IMR-90 (cell line): ENCODE measurements at regions not wholly inside any gene's neighbourhood (a gene's known extent, or its start where the extent isn't known, plus 50 kb on each side); places are given as distances from the start of the nearest gene placed in this dataset.
A peak's percentile ranks its signal among the peaks of the same experiment; 100 is the strongest.

Experiments
- ATAC-seq: fragments of 200-7000 bp; cut with Tn5 transposase; 2 replicates; pipeline ENCODE4 v1.9.1; 2020; ENCODE audit warnings: low read depth, mild to moderate bottlenecking, moderate library complexity
- BruUV-seq: library from RNA; stranded (reverse); fragments of 400-500 nt; replicated peaks from 2 replicates; lab custom pipeline; 2021; lab: Mats Ljungman, UMichigan
- CTCF ChIA-PET: fragments of 300-600 bp; formaldehyde crosslinking; extraction: SDS; loops from one replicate; lab custom pipeline; 2021; ENCODE audit warnings: antibody characterized with exemption; lab: Yijun Ruan, JAX
- POLR2A ChIA-PET: fragments of 300-600 bp; sonication (Branson Sonifier 250); formaldehyde crosslinking; loops from one replicate; lab custom pipeline; 2022; ENCODE audit warnings: antibody characterized with exemption; ENCODE audit not compliant: unreplicated experiment; lab: Charles Lee
- DNase-seq: peaks from one replicate; pipeline ENCODE4 v3.0.0; 2013
- H2AFZ ChIP-seq: replicated peaks from 2 replicates; pipeline ENCODE3; 2013; ENCODE audit warnings: low read length, mild to moderate bottlenecking; ENCODE audit not compliant: poor library complexity
- H2AK5ac ChIP-seq: 2 replicates; pipeline ENCODE4 v1.6.1; 2013; ENCODE audit warnings: low read depth, low read length, inconsistent platforms
- H2AK9ac ChIP-seq: replicated peaks from 2 replicates; pipeline ENCODE3; 2013; ENCODE audit warnings: mild to moderate bottlenecking, low read depth, low read length, moderate library complexity; ENCODE audit not compliant: poor library complexity
- H2BK120ac ChIP-seq: 2 replicates; pipeline ENCODE4 v1.6.1; 2013; ENCODE audit warnings: low read depth, low read length, inconsistent platforms
- H2BK15ac ChIP-seq: 3 replicates; pipeline ENCODE4 v1.6.1; 2013; ENCODE audit warnings: low read depth, low read length, inconsistent platforms
- H2BK20ac ChIP-seq: 2 replicates; pipeline ENCODE4 v1.6.1; 2013; ENCODE audit warnings: low read depth, mild to moderate bottlenecking, inconsistent platforms, low read length, moderate library complexity
- H2BK5ac ChIP-seq: 2 replicates; pipeline ENCODE4 v1.6.1; 2013; ENCODE audit warnings: mild to moderate bottlenecking, low read depth, low read length, inconsistent platforms; ENCODE audit not compliant: poor library complexity, severe bottlenecking
- H3K14ac ChIP-seq: replicated peaks from 2 replicates; pipeline ENCODE4 v1.6.1; 2013; ENCODE audit warnings: low read depth, low read length, inconsistent platforms
- H3K18ac ChIP-seq: 2 replicates; pipeline ENCODE4 v1.6.1; 2013; ENCODE audit warnings: low read depth, low read length, control low read depth
- H3K23ac ChIP-seq: 2 replicates; pipeline ENCODE4 v1.6.1; 2013; ENCODE audit warnings: low read depth, low read length, inconsistent platforms
- H3K27ac ChIP-seq: 2 replicates; pipeline ENCODE4 v1.5.1; 2013; ENCODE audit warnings: mild to moderate bottlenecking, control low read depth, low read length; ENCODE audit not compliant: insufficient read depth
- H3K27me3 ChIP-seq: 2 replicates; pipeline ENCODE4 v1.6.1; 2013; ENCODE audit warnings: low read length; ENCODE audit not compliant: control insufficient read depth, insufficient read depth
- H3K36me3 ChIP-seq: 2 replicates; pipeline ENCODE4 v1.6.1; 2013; ENCODE audit warnings: low read length, mixed read lengths; ENCODE audit not compliant: control insufficient read depth, insufficient read depth
- H3K4ac ChIP-seq: 2 replicates; pipeline ENCODE4 v1.6.1; 2013; ENCODE audit warnings: low read depth, low read length, inconsistent platforms
- H3K4me1 ChIP-seq: 2 replicates; pipeline ENCODE4 v1.6.1; 2013; ENCODE audit warnings: low read length, mixed read lengths; ENCODE audit not compliant: control insufficient read depth, insufficient read depth
- H3K4me2 ChIP-seq: 2 replicates; pipeline ENCODE4 v1.6.1; 2013; ENCODE audit warnings: low read depth, mild to moderate bottlenecking, control low read depth, low read length, moderate library complexity
- H3K4me3 ChIP-seq: 2 replicates; pipeline ENCODE4 v1.5.1; 2013; ENCODE audit warnings: low read depth, mild to moderate bottlenecking, control low read depth, low read length, moderate library complexity; ENCODE audit not compliant: insufficient read depth
- H3K56ac ChIP-seq: 2 replicates; pipeline ENCODE4 v1.6.1; 2013; ENCODE audit warnings: low read length, inconsistent platforms; ENCODE audit not compliant: insufficient read depth; ENCODE audit errors: extremely low read depth
- H3K79me1 ChIP-seq, 2 experiments: 2 replicates each; pipeline ENCODE4 v1.6.1; 2013; ENCODE audit warnings: low read length in 2 of 2, inconsistent platforms in 1 of 2, low read depth in 1 of 2
- H3K9ac ChIP-seq: 2 replicates; pipeline ENCODE4 v1.6.1; 2013; ENCODE audit warnings: low read depth, low read length, control low read depth
- H3K9me1 ChIP-seq: 2 replicates; pipeline ENCODE4 v1.6.1; 2013; ENCODE audit warnings: low read length, inconsistent platforms; ENCODE audit not compliant: insufficient read depth
- H3K9me3 ChIP-seq: 2 replicates; pipeline ENCODE4 v1.6.1; 2013; ENCODE audit warnings: low read length; ENCODE audit not compliant: control insufficient read depth, insufficient read depth
- H4K20me1 ChIP-seq: 2 replicates; pipeline ENCODE4 v1.6.1; 2013; ENCODE audit warnings: low read length, inconsistent platforms; ENCODE audit not compliant: insufficient read depth
- H4K5ac ChIP-seq: 2 replicates; pipeline ENCODE4 v1.6.1; 2013; ENCODE audit warnings: mild to moderate bottlenecking, low read depth, low read length, control low read depth
- H4K8ac ChIP-seq, 2 experiments: 2 replicates each; pipeline ENCODE4 v1.6.1; 2013; ENCODE audit warnings: low read depth in 2 of 2, low read length in 2 of 2, control low read depth in 1 of 2, inconsistent platforms in 1 of 2
- H4K91ac ChIP-seq: 2 replicates; pipeline ENCODE4 v1.6.1; 2013; ENCODE audit warnings: low read depth, low read length, inconsistent platforms; ENCODE audit not compliant: insufficient read depth
- CEBPB ChIP-seq: IDR thresholded peaks from 2 replicates; pipeline ENCODE4 v1.6.1; 2012; ENCODE audit warnings: low read depth, low read length, improper control_type of control experiment
- CHD1 ChIP-seq: IDR thresholded peaks from 2 replicates; pipeline ENCODE4 v1.6.1; 2012; ENCODE audit warnings: low read depth, low read length, improper control_type of control experiment
- CTCF ChIP-seq: conservative IDR thresholded peaks from 2 replicates; pipeline ENCODE4 v1.5.1; 2012; ENCODE audit warnings: mild to moderate bottlenecking, low read depth, low read length, improper control_type of control experiment
- ELK1 ChIP-seq: fragments of 150-350 bp; IDR thresholded peaks from 2 replicates; pipeline ENCODE4 v1.6.1; 2016; ENCODE audit warnings: low read depth, mild to moderate bottlenecking, low read length, moderate library complexity, borderline replicate concordance
- FOS ChIP-seq: fragments of 150-350 bp; IDR thresholded peaks from 2 replicates; pipeline ENCODE4 v1.6.1; 2016; ENCODE audit warnings: low read depth, low read length
- MAFK ChIP-seq: IDR thresholded peaks from 2 replicates; pipeline ENCODE4 v1.6.1; 2012; ENCODE audit warnings: low read depth, low read length, improper control_type of control experiment
- MXI1 ChIP-seq: IDR thresholded peaks from 2 replicates; pipeline ENCODE4 v1.6.1; 2012; ENCODE audit warnings: low read depth, mild to moderate bottlenecking, low read length, moderate library complexity, borderline replicate concordance
- NFE2L2 ChIP-seq: fragments of 150-350 bp; IDR thresholded peaks from 2 replicates; pipeline ENCODE4 v1.6.1; 2016; ENCODE audit warnings: low read depth, mild to moderate bottlenecking, low read length
- POLR2A ChIP-seq: IDR thresholded peaks from 2 replicates; pipeline ENCODE4 v1.6.1; 2012; ENCODE audit warnings: mild to moderate bottlenecking, low read depth, low read length
- RCOR1 ChIP-seq: IDR thresholded peaks from 2 replicates; pipeline ENCODE4 v1.6.1; 2012; ENCODE audit warnings: mild to moderate bottlenecking, low read length, improper control_type of control experiment; ENCODE audit not compliant: insufficient replicate concordance
- RFX5 ChIP-seq: IDR thresholded peaks from 2 replicates; pipeline ENCODE4 v1.8.0; 2012; ENCODE audit warnings: low read depth, mild to moderate bottlenecking, low read length, moderate library complexity
- SMC3 ChIP-seq: fragments of 150-350 bp; IDR thresholded peaks from 2 replicates; pipeline ENCODE4 v1.6.1; 2016; ENCODE audit warnings: low read depth, mild to moderate bottlenecking, antibody characterized with exemption, low read length, moderate library complexity
- USF2 ChIP-seq: fragments of 150-350 bp; IDR thresholded peaks from 2 replicates; pipeline ENCODE4 v1.6.1; 2017; ENCODE audit warnings: mild to moderate bottlenecking, antibody characterized with exemption, low read length, low read depth
- WGBS, 2 experiments: methylation state at CpG; one replicate each; pipeline versions ENCODE4 v1.1.5 to v1.1.7; 2013; ENCODE audit warnings: missing lambda C conversion rate in 2 of 2; ENCODE audit not compliant: insufficient read length in 1 of 2; ENCODE audit errors: extremely low coverage in 2 of 2; 5-methylcytosine and 5-hydroxymethylcytosine counted together
- dilution Hi-C: fragments of 300-500 bp; cut with HindIII; formaldehyde crosslinking; loops from one replicate; pipeline ENCODE4 v1.14.3; 2018; ENCODE audit warnings: low sequenced_read_pairs; ENCODE audit not compliant: unreplicated experiment
- in situ Hi-C: fragments of 300-500 bp; cut with MboI; formaldehyde crosslinking; loops from 3 replicates; pipeline ENCODE4 v1.14.3; 2019; ENCODE audit warnings: low sequenced_read_pairs, inconsistent platforms, mixed read lengths
- intact Hi-C: fragments of 100-400 bp; cut with micrococcal nuclease; formaldehyde crosslinking; loops from 2 replicates; pipeline ENCODE4 v1.10.0; 2022

- peak overlapping the region; percentile 9; the same call in 1 of the 2 replicates for H2BK120ac ChIP-seq
- ATAC-seq: no peak
- no TSS peak for BruUV-seq
- H4K91ac ChIP-seq: no peak overlapping the region
- in situ Hi-C loops (no loop called here), intact Hi-C loops (no loop called here), dilution Hi-C loops (no loop called here)
- no peak overlapping the region; the same call in 2 of the 3 replicates for H2BK15ac ChIP-seq
- H3K4me2 ChIP-seq: no peak overlapping the region
- no peaks in the 10 kb centered on the region for H3K9me3 ChIP-seq
- H3K56ac ChIP-seq: no peak overlapping the region
- H3K9ac ChIP-seq: no peak overlapping the region
- no peak overlapping the region for H2BK20ac ChIP-seq
- H3K27ac ChIP-seq: 0 out of 2 replicates have a peak overlapping the region, but pooled peaks have one; percentile 30
- no peak overlapping the region for H2AFZ ChIP-seq
- ChIA-PET POLR2A (no interaction called here), CTCF (no interaction called here)
- no peak overlapping the region for H3K23ac ChIP-seq
- H3K18ac ChIP-seq: no peak overlapping the region; the same call in 1 of the 2 replicates
- H3K4ac ChIP-seq: no peak overlapping the region
- H2BK5ac ChIP-seq: peak overlapping the region; percentile 24
- H3K36me3 ChIP-seq: no peaks in the 10 kb centered on the region
- no peaks in the 10 kb centered on the region for H3K27me3 ChIP-seq
- no CpG with 5 or more reads among the region's 2 CpGs for WGBS, 2 experiments
- H3K4me3 ChIP-seq: no peak overlapping the region
- H4K8ac ChIP-seq: no peak overlapping the region; a peak in 1 of 4 replicates
- peak; percentile 11 for DNase-seq
- no peak overlapping the region for H4K5ac ChIP-seq
- TF ChIP-seq MXI1 (no peak), SMC3 (no peak), CHD1 (no peak), CEBPB (no peak), ELK1 (no peak), RFX5 (no peak), FOS (no peak), CTCF (no peak), USF2 (no peak), NFE2L2 (no peak), MAFK (no peak), POLR2A (no peak), RCOR1 (no peak)
- H2AK9ac ChIP-seq: no peak overlapping the region
- H4K20me1 ChIP-seq: no peaks in the 10 kb centered on the region
- peaks cover 5% of the 10 kb centered on the region for H3K4me1 ChIP-seq
- H3K14ac ChIP-seq: no peak overlapping the region
- H2AK5ac ChIP-seq: no peak overlapping the region
- H3K79me1 ChIP-seq: no peaks in the 10 kb centered on the region
- H3K9me1 ChIP-seq: no peaks in the 10 kb centered on the region
Observed at GRCh38 chrX:34879346-34879745, 63.2 kb upstream of the FAM47B start.
